Panc1 (cell line): ENCODE measurements at regions not wholly inside any gene's neighbourhood (a gene's known extent, or its start where the extent isn't known, plus 50 kb on each side); places are given as distances from the start of the nearest gene placed in this dataset.

Source experiments
- POLR2AphosphoS5 ChIP-seq: IDR thresholded peaks from 2 replicates; pipeline ENCODE4 v1.6.1; 2012; ENCODE audit warnings: mild to moderate bottlenecking, low read depth, low read length, moderate library complexity
- TF ChIP-seq, protein P1 (sequence below): fragments of 450-650 bp; IDR thresholded peaks from 2 replicates; pipeline ENCODE4 v1.5.1; 2017; ENCODE audit warnings: mild to moderate bottlenecking

DNA sequence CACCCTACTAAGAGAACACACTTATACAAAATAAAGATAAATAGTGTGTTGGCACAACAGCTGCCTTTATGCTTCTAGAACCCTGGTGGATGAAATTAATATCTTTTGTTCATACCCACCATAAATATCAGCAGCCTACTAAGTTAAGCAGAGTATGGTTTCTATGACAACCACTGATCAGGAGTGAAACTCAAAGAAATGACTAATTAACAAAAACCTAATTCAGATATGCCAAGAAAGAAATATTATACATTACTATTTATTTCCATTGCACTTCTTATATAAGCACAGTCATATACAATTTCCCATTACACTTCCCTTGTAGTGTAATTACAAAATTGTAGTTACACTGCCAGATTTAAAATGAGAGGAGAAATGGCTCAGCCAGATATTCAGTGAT lies 164.1 kb upstream of the CDKN3 start:
- TF ChIP-seq, protein P1, sequence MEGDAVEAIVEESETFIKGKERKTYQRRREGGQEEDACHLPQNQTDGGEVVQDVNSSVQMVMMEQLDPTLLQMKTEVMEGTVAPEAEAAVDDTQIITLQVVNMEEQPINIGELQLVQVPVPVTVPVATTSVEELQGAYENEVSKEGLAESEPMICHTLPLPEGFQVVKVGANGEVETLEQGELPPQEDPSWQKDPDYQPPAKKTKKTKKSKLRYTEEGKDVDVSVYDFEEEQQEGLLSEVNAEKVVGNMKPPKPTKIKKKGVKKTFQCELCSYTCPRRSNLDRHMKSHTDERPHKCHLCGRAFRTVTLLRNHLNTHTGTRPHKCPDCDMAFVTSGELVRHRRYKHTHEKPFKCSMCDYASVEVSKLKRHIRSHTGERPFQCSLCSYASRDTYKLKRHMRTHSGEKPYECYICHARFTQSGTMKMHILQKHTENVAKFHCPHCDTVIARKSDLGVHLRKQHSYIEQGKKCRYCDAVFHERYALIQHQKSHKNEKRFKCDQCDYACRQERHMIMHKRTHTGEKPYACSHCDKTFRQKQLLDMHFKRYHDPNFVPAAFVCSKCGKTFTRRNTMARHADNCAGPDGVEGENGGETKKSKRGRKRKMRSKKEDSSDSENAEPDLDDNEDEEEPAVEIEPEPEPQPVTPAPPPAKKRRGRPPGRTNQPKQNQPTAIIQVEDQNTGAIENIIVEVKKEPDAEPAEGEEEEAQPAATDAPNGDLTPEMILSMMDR: no peak
- TF ChIP-seq POLR2AphosphoS5: no peak
